ENCODE measurements at regions not wholly inside any gene's neighbourhood (a gene's known extent, or its start where the extent isn't known, plus 50 kb on each side); places are given as distances from the start of the nearest gene placed in this dataset.

DNA sequence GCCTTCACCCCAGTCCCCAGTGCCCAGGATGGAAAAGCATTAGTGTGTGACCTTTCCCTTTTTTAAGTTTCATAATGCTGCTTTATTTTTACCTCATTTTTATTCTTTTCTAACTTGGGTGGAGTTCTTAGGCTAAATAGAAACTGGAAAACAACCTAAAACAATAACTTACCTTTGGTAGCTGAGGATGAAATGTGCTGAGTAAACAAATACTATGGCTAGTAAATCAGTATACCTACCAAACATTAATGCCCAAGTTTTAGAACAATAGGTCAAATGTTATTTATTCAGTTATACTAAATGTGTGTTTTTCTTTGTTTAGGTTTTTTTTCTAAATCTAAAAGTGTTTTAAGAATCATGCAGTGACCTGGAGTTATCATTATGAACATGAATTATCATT, 226.6 kb upstream of the G2E3 start:
- TF ChIP-seq, protein P1, sequence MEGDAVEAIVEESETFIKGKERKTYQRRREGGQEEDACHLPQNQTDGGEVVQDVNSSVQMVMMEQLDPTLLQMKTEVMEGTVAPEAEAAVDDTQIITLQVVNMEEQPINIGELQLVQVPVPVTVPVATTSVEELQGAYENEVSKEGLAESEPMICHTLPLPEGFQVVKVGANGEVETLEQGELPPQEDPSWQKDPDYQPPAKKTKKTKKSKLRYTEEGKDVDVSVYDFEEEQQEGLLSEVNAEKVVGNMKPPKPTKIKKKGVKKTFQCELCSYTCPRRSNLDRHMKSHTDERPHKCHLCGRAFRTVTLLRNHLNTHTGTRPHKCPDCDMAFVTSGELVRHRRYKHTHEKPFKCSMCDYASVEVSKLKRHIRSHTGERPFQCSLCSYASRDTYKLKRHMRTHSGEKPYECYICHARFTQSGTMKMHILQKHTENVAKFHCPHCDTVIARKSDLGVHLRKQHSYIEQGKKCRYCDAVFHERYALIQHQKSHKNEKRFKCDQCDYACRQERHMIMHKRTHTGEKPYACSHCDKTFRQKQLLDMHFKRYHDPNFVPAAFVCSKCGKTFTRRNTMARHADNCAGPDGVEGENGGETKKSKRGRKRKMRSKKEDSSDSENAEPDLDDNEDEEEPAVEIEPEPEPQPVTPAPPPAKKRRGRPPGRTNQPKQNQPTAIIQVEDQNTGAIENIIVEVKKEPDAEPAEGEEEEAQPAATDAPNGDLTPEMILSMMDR (IDR thresholded peaks at IDR 0.05; ENCODE audit: unreplicated experiment in 3 of 3) = no peak
- H3K27ac Mint-ChIP-seq = no peak overlapping the region
- no peaks in the 10 kb centered on the region for H3K9me3 Mint-ChIP-seq
- no peaks in the 10 kb centered on the region for H3K4me1 Mint-ChIP-seq
- no peaks in the 10 kb centered on the region for H3K27me3 Mint-ChIP-seq (ENCODE audit: low read depth)
- no peaks in the 10 kb centered on the region for H3K36me3 Mint-ChIP-seq (ENCODE audit: low read depth)
- H3K4me3 Mint-ChIP-seq = no peak overlapping the region

DNA sequence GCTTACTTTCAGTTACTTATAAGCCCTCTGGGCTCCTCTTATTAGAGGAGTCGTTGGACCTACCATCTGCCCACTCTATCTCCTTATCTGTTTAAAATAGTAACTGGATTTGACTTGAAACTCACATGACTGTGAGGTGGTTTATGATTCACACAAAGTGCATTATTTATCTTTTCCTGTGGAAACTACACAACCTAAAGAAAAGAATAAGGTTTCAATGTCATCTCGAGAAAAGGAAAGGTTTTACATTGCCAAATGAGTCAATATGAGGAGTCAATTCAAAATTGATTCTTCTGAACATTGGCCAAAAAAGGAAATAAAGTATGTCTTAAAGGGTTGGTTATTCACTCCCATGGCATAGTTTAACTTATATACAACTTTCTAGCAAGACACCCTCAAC, 225.0 kb upstream of the G2E3 start:
- Mint-ChIP-seq H3K9me3 (no peaks in the 10 kb centered on the region), H3K4me1 (no peaks in the 10 kb centered on the region), H3K36me3 (ENCODE audit: low read depth) (no peaks in the 10 kb centered on the region), H3K27ac (no peak overlapping the region), H3K4me3 (no peak overlapping the region), H3K27me3 (ENCODE audit: low read depth) (no peaks in the 10 kb centered on the region)
- TF ChIP-seq, protein P1 (IDR thresholded peaks at IDR 0.05; ENCODE audit: unreplicated experiment in 3 of 3) = no peak

DNA sequence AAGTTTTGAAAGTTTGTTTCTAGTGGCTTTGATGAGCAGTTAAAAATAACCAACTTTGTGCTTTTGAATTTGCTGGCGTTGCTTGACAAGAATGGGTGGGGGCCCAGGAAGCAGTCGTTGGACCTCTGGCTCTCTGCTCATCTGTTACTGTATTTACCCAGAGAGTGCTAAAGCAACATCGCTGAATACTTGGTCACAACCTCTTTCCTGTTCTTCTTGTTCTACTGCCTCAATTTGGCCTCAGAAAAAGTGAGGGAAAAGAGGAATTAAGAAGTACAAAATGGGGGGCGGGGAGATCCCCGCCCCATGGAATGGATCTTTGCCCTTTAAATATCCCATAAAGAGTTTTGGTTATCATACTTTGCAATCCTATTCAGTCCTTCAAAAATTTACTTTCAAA, 221.5 kb upstream of the G2E3 start:
- H3K9me3 Mint-ChIP-seq = no peaks in the 10 kb centered on the region
- no peaks in the 10 kb centered on the region for H3K36me3 Mint-ChIP-seq (ENCODE audit: low read depth)
- H3K4me3 Mint-ChIP-seq = no peak overlapping the region
- TF ChIP-seq, protein P1 (IDR thresholded peaks at IDR 0.05; ENCODE audit: unreplicated experiment in 3 of 3) = no peak
- H3K27ac Mint-ChIP-seq = no peak overlapping the region
- no peaks in the 10 kb centered on the region for H3K27me3 Mint-ChIP-seq (ENCODE audit: low read depth)
- no peaks in the 10 kb centered on the region for H3K4me1 Mint-ChIP-seq

DNA sequence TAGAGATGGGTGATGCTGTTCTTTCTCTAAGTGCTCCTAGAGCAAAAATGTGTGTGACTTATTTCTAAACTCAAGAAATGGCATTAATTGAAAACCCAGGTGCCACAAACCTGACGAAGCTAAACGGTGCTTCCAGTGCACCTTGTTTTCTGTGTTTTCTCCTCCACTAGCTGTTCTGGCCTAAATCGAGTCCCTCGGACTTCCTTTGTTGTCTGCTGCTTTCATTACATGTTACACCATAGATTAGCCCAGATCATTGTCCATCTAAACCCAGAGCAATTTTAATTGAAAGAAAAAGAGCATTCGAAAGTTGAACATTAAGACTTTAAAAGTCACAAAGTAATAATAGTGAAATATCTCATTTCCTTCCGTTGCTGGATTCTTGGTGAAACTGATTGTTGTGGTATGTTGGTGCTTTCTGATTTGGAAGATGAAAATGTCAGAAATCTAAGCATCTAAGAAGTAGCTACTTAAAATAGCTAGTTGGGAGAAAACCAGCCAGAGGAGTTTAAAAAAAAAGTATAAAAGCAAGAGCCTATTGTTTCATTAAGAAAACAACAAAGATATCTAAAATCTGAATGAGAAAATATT, 219.6 kb upstream of the G2E3 start:
- Mint-ChIP-seq H3K36me3 (ENCODE audit: low read depth) (no peaks in the 10 kb centered on the region), H3K4me3 (no peak overlapping the region), H3K27me3 (ENCODE audit: low read depth) (peaks cover 4% of the 10 kb centered on the region), H3K9me3 (no peaks in the 10 kb centered on the region), H3K27ac (no peak overlapping the region), H3K4me1 (no peaks in the 10 kb centered on the region)
- TF ChIP-seq, protein P1 (IDR thresholded peaks at IDR 0.05; ENCODE audit: unreplicated experiment in 3 of 3) = no peak

DNA sequence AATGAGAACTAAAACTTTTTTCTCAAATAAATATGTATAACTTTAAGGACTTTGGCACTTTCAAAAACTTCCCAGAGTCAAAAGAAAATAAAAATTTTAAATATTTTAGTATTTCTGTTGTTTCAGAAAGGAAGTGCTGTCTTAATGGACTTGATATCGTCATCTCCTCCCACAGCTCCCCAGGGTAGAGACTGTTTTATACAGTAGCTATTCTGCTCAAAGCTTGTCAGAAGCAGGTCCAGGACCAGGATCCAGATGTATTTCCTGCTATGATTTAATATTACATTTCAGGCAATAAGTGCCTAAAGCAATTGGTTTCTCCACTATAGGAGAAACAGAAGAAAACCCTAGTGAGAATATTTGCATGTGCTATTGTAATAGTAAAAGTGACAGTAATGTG, 218.5 kb upstream of the G2E3 start:
- H3K4me3 Mint-ChIP-seq = no peak overlapping the region
- H3K4me1 Mint-ChIP-seq = no peaks in the 10 kb centered on the region
- no peak overlapping the region for H3K27ac Mint-ChIP-seq
- no peaks in the 10 kb centered on the region for H3K9me3 Mint-ChIP-seq
- H3K36me3 Mint-ChIP-seq (ENCODE audit: low read depth) = no peaks in the 10 kb centered on the region
- peaks cover 4% of the 10 kb centered on the region for H3K27me3 Mint-ChIP-seq (ENCODE audit: low read depth)
- TF ChIP-seq, protein P1 (IDR thresholded peaks at IDR 0.05; ENCODE audit: unreplicated experiment in 3 of 3) = no peak

DNA sequence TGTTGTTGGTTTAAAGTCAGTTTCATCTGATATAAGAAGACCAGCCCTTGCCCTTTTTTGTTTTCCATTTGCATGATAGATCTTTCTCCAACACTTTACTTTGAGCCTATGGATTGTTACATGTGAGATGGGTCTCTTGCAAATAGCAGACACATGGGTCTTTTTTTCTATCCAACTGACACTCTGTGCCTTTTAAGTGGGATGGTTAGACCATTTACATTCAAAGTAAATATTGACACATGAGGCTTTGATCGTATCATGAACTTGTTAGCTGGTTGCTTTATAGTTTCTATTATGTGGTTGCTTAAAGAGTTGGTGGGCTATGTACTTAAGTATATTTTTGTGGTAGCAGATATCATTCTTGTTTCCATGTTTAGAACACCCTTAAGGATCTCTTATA, 213.4 kb upstream of the G2E3 start:
- H3K36me3 Mint-ChIP-seq (ENCODE audit: low read depth) = no peaks in the 10 kb centered on the region
- no peaks in the 10 kb centered on the region for H3K4me1 Mint-ChIP-seq
- H3K4me3 Mint-ChIP-seq = no peak overlapping the region
- H3K9me3 Mint-ChIP-seq = no peaks in the 10 kb centered on the region
- no peak overlapping the region for H3K27ac Mint-ChIP-seq
- TF ChIP-seq, protein P1 (IDR thresholded peaks at IDR 0.05; ENCODE audit: unreplicated experiment in 3 of 3) = no peak
- peaks cover 4% of the 10 kb centered on the region for H3K27me3 Mint-ChIP-seq (ENCODE audit: low read depth)

All from nephron (organoid).